IMR-90 (cell line): ENCODE measurements at regions not wholly inside any gene's neighbourhood (a gene's known extent, or its start where the extent isn't known, plus 50 kb on each side); places are given as distances from the start of the nearest gene placed in this dataset.

Experiments used
- ATAC-seq: fragments of 200-7000 bp; cut with Tn5 transposase; 2 replicates; pipeline ENCODE4 v1.9.1; 2020; ENCODE audit warnings: low read depth, mild to moderate bottlenecking, moderate library complexity
- BruUV-seq: library from RNA; stranded (reverse); fragments of 400-500 nt; replicated peaks from 2 replicates; lab custom pipeline; 2021; lab: Mats Ljungman, UMichigan
- CTCF ChIA-PET: fragments of 300-600 bp; formaldehyde crosslinking; extraction: SDS; loops from one replicate; lab custom pipeline; 2021; ENCODE audit warnings: antibody characterized with exemption; lab: Yijun Ruan, JAX
- POLR2A ChIA-PET: fragments of 300-600 bp; sonication (Branson Sonifier 250); formaldehyde crosslinking; loops from one replicate; lab custom pipeline; 2022; ENCODE audit warnings: antibody characterized with exemption; ENCODE audit not compliant: unreplicated experiment; lab: Charles Lee
- DNase-seq: peaks from one replicate; pipeline ENCODE4 v3.0.0; 2013
- H2AFZ ChIP-seq: replicated peaks from 2 replicates; pipeline ENCODE3; 2013; ENCODE audit warnings: low read length, mild to moderate bottlenecking; ENCODE audit not compliant: poor library complexity
- H2AK5ac ChIP-seq: 2 replicates; pipeline ENCODE4 v1.6.1; 2013; ENCODE audit warnings: low read depth, low read length, inconsistent platforms
- H2AK9ac ChIP-seq: replicated peaks from 2 replicates; pipeline ENCODE3; 2013; ENCODE audit warnings: mild to moderate bottlenecking, low read depth, low read length, moderate library complexity; ENCODE audit not compliant: poor library complexity
- H2BK120ac ChIP-seq: 2 replicates; pipeline ENCODE4 v1.6.1; 2013; ENCODE audit warnings: low read depth, low read length, inconsistent platforms
- H2BK15ac ChIP-seq: 3 replicates; pipeline ENCODE4 v1.6.1; 2013; ENCODE audit warnings: low read depth, low read length, inconsistent platforms
- H2BK20ac ChIP-seq: 2 replicates; pipeline ENCODE4 v1.6.1; 2013; ENCODE audit warnings: low read depth, mild to moderate bottlenecking, inconsistent platforms, low read length, moderate library complexity
- H2BK5ac ChIP-seq: 2 replicates; pipeline ENCODE4 v1.6.1; 2013; ENCODE audit warnings: mild to moderate bottlenecking, low read depth, low read length, inconsistent platforms; ENCODE audit not compliant: poor library complexity, severe bottlenecking
- H3K14ac ChIP-seq: replicated peaks from 2 replicates; pipeline ENCODE4 v1.6.1; 2013; ENCODE audit warnings: low read depth, low read length, inconsistent platforms
- H3K18ac ChIP-seq: 2 replicates; pipeline ENCODE4 v1.6.1; 2013; ENCODE audit warnings: low read depth, low read length, control low read depth
- H3K23ac ChIP-seq: 2 replicates; pipeline ENCODE4 v1.6.1; 2013; ENCODE audit warnings: low read depth, low read length, inconsistent platforms
- H3K27ac ChIP-seq: 2 replicates; pipeline ENCODE4 v1.5.1; 2013; ENCODE audit warnings: mild to moderate bottlenecking, control low read depth, low read length; ENCODE audit not compliant: insufficient read depth
- H3K27me3 ChIP-seq: 2 replicates; pipeline ENCODE4 v1.6.1; 2013; ENCODE audit warnings: low read length; ENCODE audit not compliant: control insufficient read depth, insufficient read depth
- H3K36me3 ChIP-seq: 2 replicates; pipeline ENCODE4 v1.6.1; 2013; ENCODE audit warnings: low read length, mixed read lengths; ENCODE audit not compliant: control insufficient read depth, insufficient read depth
- H3K4ac ChIP-seq: 2 replicates; pipeline ENCODE4 v1.6.1; 2013; ENCODE audit warnings: low read depth, low read length, inconsistent platforms
- H3K4me1 ChIP-seq: 2 replicates; pipeline ENCODE4 v1.6.1; 2013; ENCODE audit warnings: low read length, mixed read lengths; ENCODE audit not compliant: control insufficient read depth, insufficient read depth
- H3K4me2 ChIP-seq: 2 replicates; pipeline ENCODE4 v1.6.1; 2013; ENCODE audit warnings: low read depth, mild to moderate bottlenecking, control low read depth, low read length, moderate library complexity
- H3K4me3 ChIP-seq: 2 replicates; pipeline ENCODE4 v1.5.1; 2013; ENCODE audit warnings: low read depth, mild to moderate bottlenecking, control low read depth, low read length, moderate library complexity; ENCODE audit not compliant: insufficient read depth
- H3K56ac ChIP-seq: 2 replicates; pipeline ENCODE4 v1.6.1; 2013; ENCODE audit warnings: low read length, inconsistent platforms; ENCODE audit not compliant: insufficient read depth; ENCODE audit errors: extremely low read depth
- H3K79me1 ChIP-seq, 2 experiments: 2 replicates each; pipeline ENCODE4 v1.6.1; 2013; ENCODE audit warnings: low read length in 2 of 2, inconsistent platforms in 1 of 2, low read depth in 1 of 2
- H3K9ac ChIP-seq: 2 replicates; pipeline ENCODE4 v1.6.1; 2013; ENCODE audit warnings: low read depth, low read length, control low read depth
- H3K9me1 ChIP-seq: 2 replicates; pipeline ENCODE4 v1.6.1; 2013; ENCODE audit warnings: low read length, inconsistent platforms; ENCODE audit not compliant: insufficient read depth
- H3K9me3 ChIP-seq: 2 replicates; pipeline ENCODE4 v1.6.1; 2013; ENCODE audit warnings: low read length; ENCODE audit not compliant: control insufficient read depth, insufficient read depth
- H4K20me1 ChIP-seq: 2 replicates; pipeline ENCODE4 v1.6.1; 2013; ENCODE audit warnings: low read length, inconsistent platforms; ENCODE audit not compliant: insufficient read depth
- H4K5ac ChIP-seq: 2 replicates; pipeline ENCODE4 v1.6.1; 2013; ENCODE audit warnings: mild to moderate bottlenecking, low read depth, low read length, control low read depth
- H4K8ac ChIP-seq, 2 experiments: 2 replicates each; pipeline ENCODE4 v1.6.1; 2013; ENCODE audit warnings: low read depth in 2 of 2, low read length in 2 of 2, control low read depth in 1 of 2, inconsistent platforms in 1 of 2
- H4K91ac ChIP-seq: 2 replicates; pipeline ENCODE4 v1.6.1; 2013; ENCODE audit warnings: low read depth, low read length, inconsistent platforms; ENCODE audit not compliant: insufficient read depth
- BHLHE40 ChIP-seq: fragments of 150-350 bp; IDR thresholded peaks from 2 replicates; pipeline ENCODE4 v1.6.1; 2016; ENCODE audit warnings: mild to moderate bottlenecking, low read depth, low read length
- CEBPB ChIP-seq: IDR thresholded peaks from 2 replicates; pipeline ENCODE4 v1.6.1; 2012; ENCODE audit warnings: low read depth, low read length, improper control_type of control experiment
- CHD1 ChIP-seq: IDR thresholded peaks from 2 replicates; pipeline ENCODE4 v1.6.1; 2012; ENCODE audit warnings: low read depth, low read length, improper control_type of control experiment
- CTCF ChIP-seq: conservative IDR thresholded peaks from 2 replicates; pipeline ENCODE4 v1.5.1; 2012; ENCODE audit warnings: mild to moderate bottlenecking, low read depth, low read length, improper control_type of control experiment
- ELK1 ChIP-seq: fragments of 150-350 bp; IDR thresholded peaks from 2 replicates; pipeline ENCODE4 v1.6.1; 2016; ENCODE audit warnings: low read depth, mild to moderate bottlenecking, low read length, moderate library complexity, borderline replicate concordance
- FOS ChIP-seq: fragments of 150-350 bp; IDR thresholded peaks from 2 replicates; pipeline ENCODE4 v1.6.1; 2016; ENCODE audit warnings: low read depth, low read length
- MAFK ChIP-seq: IDR thresholded peaks from 2 replicates; pipeline ENCODE4 v1.6.1; 2012; ENCODE audit warnings: low read depth, low read length, improper control_type of control experiment
- MAZ ChIP-seq: IDR thresholded peaks from 2 replicates; pipeline ENCODE4 v1.6.1; 2012; ENCODE audit warnings: low read depth, mild to moderate bottlenecking, low read length, improper control_type of control experiment, moderate library complexity, borderline replicate concordance
- MXI1 ChIP-seq: IDR thresholded peaks from 2 replicates; pipeline ENCODE4 v1.6.1; 2012; ENCODE audit warnings: low read depth, mild to moderate bottlenecking, low read length, moderate library complexity, borderline replicate concordance
- NFE2L2 ChIP-seq: fragments of 150-350 bp; IDR thresholded peaks from 2 replicates; pipeline ENCODE4 v1.6.1; 2016; ENCODE audit warnings: low read depth, mild to moderate bottlenecking, low read length
- POLR2A ChIP-seq: IDR thresholded peaks from 2 replicates; pipeline ENCODE4 v1.6.1; 2012; ENCODE audit warnings: mild to moderate bottlenecking, low read depth, low read length
- RAD21 ChIP-seq: IDR thresholded peaks from 2 replicates; pipeline ENCODE4 v1.6.1; 2012; ENCODE audit warnings: low read length, improper control_type of control experiment
- RCOR1 ChIP-seq: IDR thresholded peaks from 2 replicates; pipeline ENCODE4 v1.6.1; 2012; ENCODE audit warnings: mild to moderate bottlenecking, low read length, improper control_type of control experiment; ENCODE audit not compliant: insufficient replicate concordance
- RFX5 ChIP-seq: IDR thresholded peaks from 2 replicates; pipeline ENCODE4 v1.8.0; 2012; ENCODE audit warnings: low read depth, mild to moderate bottlenecking, low read length, moderate library complexity
- SMC3 ChIP-seq: fragments of 150-350 bp; IDR thresholded peaks from 2 replicates; pipeline ENCODE4 v1.6.1; 2016; ENCODE audit warnings: low read depth, mild to moderate bottlenecking, antibody characterized with exemption, low read length, moderate library complexity
- USF2 ChIP-seq: fragments of 150-350 bp; IDR thresholded peaks from 2 replicates; pipeline ENCODE4 v1.6.1; 2017; ENCODE audit warnings: mild to moderate bottlenecking, antibody characterized with exemption, low read length, low read depth
- WGBS, 2 experiments: methylation state at CpG; one replicate each; pipeline versions ENCODE4 v1.1.5 to v1.1.7; 2013; ENCODE audit warnings: missing lambda C conversion rate in 2 of 2; ENCODE audit not compliant: insufficient read length in 1 of 2; ENCODE audit errors: extremely low coverage in 2 of 2; 5-methylcytosine and 5-hydroxymethylcytosine counted together
- dilution Hi-C: fragments of 300-500 bp; cut with HindIII; formaldehyde crosslinking; loops from one replicate; pipeline ENCODE4 v1.14.3; 2018; ENCODE audit warnings: low sequenced_read_pairs; ENCODE audit not compliant: unreplicated experiment
- in situ Hi-C: fragments of 300-500 bp; cut with MboI; formaldehyde crosslinking; loops from 3 replicates; pipeline ENCODE4 v1.14.3; 2019; ENCODE audit warnings: low sequenced_read_pairs, inconsistent platforms, mixed read lengths
- intact Hi-C: fragments of 100-400 bp; cut with micrococcal nuclease; formaldehyde crosslinking; loops from 2 replicates; pipeline ENCODE4 v1.10.0; 2022

- Histone ChIP-seq H3K27ac (no peak overlapping the region), H4K5ac (no peak overlapping the region), H3K79me1 (no peaks in the 10 kb centered on the region), H2AK9ac (no peak overlapping the region), H3K4me1 (no peaks in the 10 kb centered on the region), H2BK120ac (no peak overlapping the region), H2AFZ (no peak overlapping the region), H3K9me3 (no peaks in the 10 kb centered on the region), H3K36me3 (no peaks in the 10 kb centered on the region), H2BK15ac (no peak overlapping the region), H3K56ac (no peak overlapping the region), H3K4me3 (no peak overlapping the region), H2BK20ac (no peak overlapping the region), H2AK5ac (no peak overlapping the region), H3K23ac (no peak overlapping the region), H3K4ac (no peak overlapping the region), H3K27me3 (no peaks in the 10 kb centered on the region), H4K91ac (no peak overlapping the region), H2BK5ac (no peak overlapping the region), H3K4me2 (no peak overlapping the region), H4K8ac (no peak overlapping the region), H4K20me1 (no peaks in the 10 kb centered on the region), H3K18ac (no peak overlapping the region), H3K9ac (no peak overlapping the region), H3K9me1 (no peaks in the 10 kb centered on the region), H3K14ac (no peak overlapping the region)
- no TSS peak for BruUV-seq
- ATAC-seq = no peak
- WGBS, 2 experiments = no CpG with 5 or more reads among the region's 2 CpGs
- CTCF ChIA-PET = no interaction called here
- DNase-seq = no peak
- in situ Hi-C loops (no loop called here), dilution Hi-C loops (no loop called here), intact Hi-C loops (no loop called here)
- POLR2A ChIA-PET = no interaction called here
- no peak for TF ChIP-seq CTCF
- TF ChIP-seq BHLHE40 = no peak
- no peak for TF ChIP-seq NFE2L2
- TF ChIP-seq POLR2A = no peak
- TF ChIP-seq USF2 = no peak
- no peak for TF ChIP-seq RFX5
- no peak for TF ChIP-seq RAD21
- no peak for TF ChIP-seq RCOR1
- TF ChIP-seq MAZ = no peak
- no peak for TF ChIP-seq FOS
- no peak for TF ChIP-seq MAFK
- TF ChIP-seq MXI1 = no peak
- TF ChIP-seq ELK1 = no peak
- TF ChIP-seq SMC3 = no peak
- TF ChIP-seq CEBPB = no peak
- no peak for TF ChIP-seq CHD1
Measured at GRCh38 chr13:59043016-59043415, 1120.7 kb downstream of the DIAPH3 start.
